CD4-positive, alpha-beta T cell treated with Interleukin-15 for 1 hour (primary cell): ENCODE measurements at regions not wholly inside any gene's neighbourhood (a gene's known extent, or its start where the extent isn't known, plus 50 kb on each side); places are given as distances from the start of the nearest gene placed in this dataset.
"Not testable (repeated sequence)": the region's sequence is repeated elsewhere in the genome, so short reads cannot be mapped to it uniquely, and the experiment has no call there.

Source experiments
- DNase-seq: peaks from one replicate; pipeline ENCODE4 v3.0.0-alpha.2; 2020

- DNase-seq, result no peak
Observed at GRCh38 chr10:44569193-44570091, 184.5 kb upstream of the CXCL12 start.

- DNase-seq, result no peak
Observed at GRCh38 chr10:44571701-44572100, 186.8 kb upstream of the CXCL12 start.

GRCh38 chr10:44572146-44572545, 187.2 kb upstream of the CXCL12 start:
- DNase-seq, result no peak

- DNase-seq, result no peak
Observed at GRCh38 chr10:44573821-44574220, 188.9 kb upstream of the CXCL12 start.

- no peak for DNase-seq
Observed at GRCh38 chr10:44574596-44575480, 189.9 kb upstream of the CXCL12 start.

- no peak for DNase-seq
Observed at GRCh38 chr10:44575601-44576380, 190.9 kb upstream of the CXCL12 start.

- peak; percentile 47 for DNase-seq
Observed at GRCh38 chr10:44576702-44577191, 191.8 kb upstream of the CXCL12 start.

GRCh38 chr10:44577533-44577932, 192.6 kb upstream of the CXCL12 start:
- DNase-seq, result no peak

- no peak for DNase-seq
Observed at GRCh38 chr10:44578271-44578670, 193.4 kb upstream of the CXCL12 start.

GRCh38 chr10:44578963-44579362, 194.1 kb upstream of the CXCL12 start:
- not testable (repeated sequence) for DNase-seq

GRCh38 chr10:44581996-44582395, 197.1 kb upstream of the CXCL12 start:
- DNase-seq, result no peak

- DNase-seq, result no peak
Observed at GRCh38 chr10:44587488-44588318, 202.8 kb upstream of the CXCL12 start.

GRCh38 chr10:44589181-44589943, 204.5 kb upstream of the CXCL12 start:
- no peak for DNase-seq

GRCh38 chr10:44589944-44590449, 205.1 kb upstream of the CXCL12 start:
- DNase-seq, result no peak

GRCh38 chr10:44591911-44592310, 207.0 kb upstream of the CXCL12 start:
- no peak for DNase-seq

GRCh38 chr10:44593952-44594351, 209.1 kb upstream of the CXCL12 start:
- DNase-seq, result no peak

- DNase-seq, result no peak
Observed at GRCh38 chr10:44607116-44607515, 222.2 kb upstream of the CXCL12 start.

GRCh38 chr10:44618910-44619309, 234.0 kb upstream of the CXCL12 start:
- DNase-seq, result no peak

- DNase-seq, result no peak
Observed at GRCh38 chr10:44619521-44619920, 234.6 kb upstream of the CXCL12 start.

- DNase-seq, result no peak
Observed at GRCh38 chr10:44619975-44620374, 235.1 kb upstream of the CXCL12 start.
